ENCODE measurements at regions not wholly inside any gene's neighbourhood (a gene's known extent, or its start where the extent isn't known, plus 50 kb on each side); places are given as distances from the start of the nearest gene placed in this dataset.
"Not testable (repeated sequence)": the region's sequence is repeated elsewhere in the genome, so short reads cannot be mapped to it uniquely, and the experiment has no call there.

GRCh38 chr20:30164389-30164788, 1093.1 kb upstream of the DEFB115 start:
- H3K4me1 Mint-ChIP-seq; ATAC-seq (replicated peaks; ENCODE audit: extremely low read depth, poor library complexity, severe bottlenecking); H3K9me3 Mint-ChIP-seq; H3K27ac Mint-ChIP-seq (ENCODE audit: low read depth); H3K4me3 Mint-ChIP-seq; H3K36me3 Mint-ChIP-seq (ENCODE audit: insufficient read depth); H3K27me3 Mint-ChIP-seq; DNase-seq (ENCODE audit: low spot score in 2 of 2): not testable (repeated sequence)

GRCh38 chr20:30167540-30167939, 1089.9 kb upstream of the DEFB115 start:
- peak overlapping the region; percentile 33 for H3K27ac Mint-ChIP-seq (ENCODE audit: low read depth)
- no peak for DNase-seq (ENCODE audit: low spot score in 2 of 2)
- no peak for ATAC-seq (replicated peaks; ENCODE audit: extremely low read depth, poor library complexity, severe bottlenecking)
- H3K4me1 Mint-ChIP-seq: no peaks in the 10 kb centered on the region
- H3K9me3 Mint-ChIP-seq: no peaks in the 10 kb centered on the region
- H3K36me3 Mint-ChIP-seq (ENCODE audit: insufficient read depth): no peaks in the 10 kb centered on the region
- peak overlapping the region; percentile 1 for H3K4me3 Mint-ChIP-seq
- H3K27me3 Mint-ChIP-seq: no peaks in the 10 kb centered on the region

DNA sequence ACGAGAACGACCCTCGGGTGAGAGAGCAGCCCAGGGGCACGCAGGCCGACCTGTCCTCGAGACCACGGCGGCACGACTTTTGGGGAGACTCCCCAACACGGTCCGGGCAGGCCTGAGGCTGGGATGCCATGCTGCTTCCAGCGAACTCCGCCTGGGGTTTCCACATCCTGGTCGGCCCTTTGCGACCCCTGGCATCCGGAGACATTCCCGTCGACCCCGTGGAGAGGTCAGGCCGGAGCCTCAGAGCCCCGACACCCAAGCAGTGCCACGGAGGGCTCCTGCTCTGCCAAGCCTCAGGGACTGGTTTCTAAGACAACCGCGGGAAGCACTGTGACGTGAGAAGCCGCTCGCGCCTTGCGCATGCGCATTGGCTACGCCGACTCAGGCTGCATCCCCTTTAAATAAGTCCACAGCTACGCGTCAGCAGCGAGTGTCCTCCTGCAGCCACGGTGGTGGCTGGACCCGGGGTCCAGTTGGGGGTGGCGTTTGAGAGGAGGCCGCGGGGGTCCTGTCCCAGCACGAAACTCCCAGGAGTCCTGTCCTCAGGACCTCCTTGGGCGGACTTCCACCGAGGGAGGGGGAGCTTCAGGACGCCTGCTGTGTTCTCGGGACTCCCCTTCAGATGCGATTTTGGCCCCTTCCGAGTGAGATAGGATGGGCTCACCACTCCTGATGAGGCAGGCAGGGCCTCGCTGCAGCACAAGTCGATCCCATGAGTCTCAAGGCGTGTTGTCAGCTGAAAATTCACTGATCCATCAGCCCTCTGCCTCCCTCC, 1089.3 kb upstream of the DEFB115 start:
- ATAC-seq (replicated peaks; ENCODE audit: extremely low read depth, poor library complexity, severe bottlenecking) (no peak), DNase-seq (ENCODE audit: low spot score in 2 of 2) (peak in 1 of 2 donors; percentile 11)
- Mint-ChIP-seq H3K9me3 (no peaks in the 10 kb centered on the region), H3K4me3 (peak overlapping the region; percentile 1), H3K27me3 (no peaks in the 10 kb centered on the region), H3K36me3 (ENCODE audit: insufficient read depth) (no peaks in the 10 kb centered on the region), H3K4me1 (no peaks in the 10 kb centered on the region), H3K27ac (ENCODE audit: low read depth) (peak overlapping the region; percentile 33)

GRCh38 chr20:30168800-30169138, 1088.7 kb upstream of the DEFB115 start:
- Mint-ChIP-seq H3K27ac (ENCODE audit: low read depth) (no peak overlapping the region), H3K27me3 (no peaks in the 10 kb centered on the region)
- ATAC-seq (replicated peaks; ENCODE audit: extremely low read depth, poor library complexity, severe bottlenecking): no peak

GRCh38 chr20:30175681-30176080, 1081.8 kb upstream of the DEFB115 start:
- Mint-ChIP-seq H3K4me3 (no peak overlapping the region), H3K27ac (ENCODE audit: low read depth) (no peak overlapping the region), H3K27me3 (peaks cover 4% of the 10 kb centered on the region), H3K36me3 (ENCODE audit: insufficient read depth) (no peaks in the 10 kb centered on the region), H3K9me3 (no peaks in the 10 kb centered on the region), H3K4me1 (peaks cover 6% of the 10 kb centered on the region)
- DNase-seq (ENCODE audit: low spot score in 2 of 2) (no peak), ATAC-seq (replicated peaks; ENCODE audit: extremely low read depth, poor library complexity, severe bottlenecking) (no peak)

More at GRCh38 chr20:30168800-30169138, 1088.7 kb upstream of the DEFB115 start:
- no peaks in the 10 kb centered on the region for H3K9me3 Mint-ChIP-seq
- no peaks in the 10 kb centered on the region for H3K36me3 Mint-ChIP-seq (ENCODE audit: insufficient read depth)
- H3K4me1 Mint-ChIP-seq: peaks cover 2% of the 10 kb centered on the region
- H3K4me3 Mint-ChIP-seq: peak overlapping the region; percentile 1
- DNase-seq (ENCODE audit: low spot score in 2 of 2): no peak

GRCh38 chr20:30183124-30183523, 1074.3 kb upstream of the DEFB115 start:
- ATAC-seq (replicated peaks; ENCODE audit: extremely low read depth, poor library complexity, severe bottlenecking); H3K4me3 Mint-ChIP-seq; H3K27ac Mint-ChIP-seq (ENCODE audit: low read depth); H3K4me1 Mint-ChIP-seq; H3K36me3 Mint-ChIP-seq (ENCODE audit: insufficient read depth); H3K9me3 Mint-ChIP-seq; DNase-seq (ENCODE audit: low spot score in 2 of 2): not testable (repeated sequence)
- H3K27me3 Mint-ChIP-seq: peaks cover 25% of the 10 kb centered on the region

DNA sequence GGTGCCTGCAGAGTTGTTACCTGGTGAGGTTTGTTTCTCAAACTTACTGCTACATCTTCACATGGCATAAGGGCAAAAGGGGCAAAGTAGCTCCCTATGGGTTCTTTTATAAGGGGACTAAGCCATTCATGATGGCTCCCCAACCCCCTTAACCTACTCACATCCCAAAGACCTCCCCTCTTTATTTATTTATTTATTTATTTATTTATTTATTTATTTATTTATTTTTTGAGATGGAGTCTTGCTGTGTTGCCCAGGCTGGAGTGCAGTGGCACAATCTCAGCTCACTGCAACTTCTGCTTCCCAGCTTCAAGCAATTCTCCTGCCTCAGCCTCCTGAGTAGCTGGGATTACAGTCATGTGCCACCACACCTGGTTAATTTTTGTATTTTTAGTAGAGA, 1065.7 kb upstream of the DEFB115 start:
- not testable (repeated sequence) for H3K27ac Mint-ChIP-seq (ENCODE audit: low read depth); ATAC-seq (replicated peaks; ENCODE audit: extremely low read depth, poor library complexity, severe bottlenecking); H3K36me3 Mint-ChIP-seq (ENCODE audit: insufficient read depth); H3K4me3 Mint-ChIP-seq; H3K9me3 Mint-ChIP-seq; DNase-seq (ENCODE audit: low spot score in 2 of 2); H3K27me3 Mint-ChIP-seq; H3K4me1 Mint-ChIP-seq

GRCh38 chr20:30234477-30234876, 1023.0 kb upstream of the DEFB115 start:
- not testable (repeated sequence) for H3K4me3 Mint-ChIP-seq; H3K4me1 Mint-ChIP-seq; H3K36me3 Mint-ChIP-seq (ENCODE audit: insufficient read depth); DNase-seq (ENCODE audit: low spot score in 2 of 2); ATAC-seq (replicated peaks; ENCODE audit: extremely low read depth, poor library complexity, severe bottlenecking); H3K9me3 Mint-ChIP-seq; H3K27ac Mint-ChIP-seq (ENCODE audit: low read depth)
- peaks cover 13% of the 10 kb centered on the region for H3K27me3 Mint-ChIP-seq

- H3K27me3 Mint-ChIP-seq; H3K27ac Mint-ChIP-seq (ENCODE audit: low read depth); ATAC-seq (replicated peaks; ENCODE audit: extremely low read depth, poor library complexity, severe bottlenecking); H3K4me1 Mint-ChIP-seq; H3K9me3 Mint-ChIP-seq; DNase-seq (ENCODE audit: low spot score in 2 of 2); H3K4me3 Mint-ChIP-seq; H3K36me3 Mint-ChIP-seq (ENCODE audit: insufficient read depth): not testable (repeated sequence)
These were observed 982.4 kb upstream of the DEFB115 start for GRCh38 chr20:30275073-30275472.

DNA sequence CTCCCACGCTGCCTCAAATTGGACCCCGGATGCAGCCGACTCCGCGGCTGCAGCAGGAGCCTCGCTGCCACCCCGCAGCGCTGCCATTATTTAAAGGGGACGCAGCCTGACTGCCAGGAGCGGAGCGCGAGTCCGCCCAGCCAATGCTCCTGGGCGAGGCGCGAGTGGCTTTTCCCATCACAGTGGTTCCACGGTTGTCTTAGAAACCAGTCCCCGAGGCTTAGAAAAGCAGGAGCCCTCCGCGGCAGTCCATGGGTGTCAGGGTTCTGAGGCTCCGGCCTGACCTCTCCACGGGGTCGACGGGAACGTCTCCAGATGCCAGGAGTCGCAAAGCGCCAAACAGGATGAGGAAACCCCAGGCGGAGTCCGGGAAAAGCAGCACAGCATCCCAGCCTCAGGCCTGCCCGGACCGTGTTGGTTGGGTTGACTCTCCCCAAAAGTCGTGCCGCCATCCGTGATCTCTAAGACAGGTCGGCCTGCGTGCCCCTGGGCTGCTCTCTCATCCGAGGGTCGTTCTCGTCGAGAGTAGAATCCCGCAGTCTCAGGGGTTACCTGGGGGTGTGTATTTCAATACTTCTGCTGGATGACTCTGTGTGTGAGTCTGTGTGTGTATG, 975.8 kb upstream of the DEFB115 start:
- no peak overlapping the region for H3K4me3 Mint-ChIP-seq
- DNase-seq (ENCODE audit: low spot score in 2 of 2) (no peak), ATAC-seq (replicated peaks; ENCODE audit: extremely low read depth, poor library complexity, severe bottlenecking) (no peak)
- H3K36me3 Mint-ChIP-seq (ENCODE audit: insufficient read depth): peaks cover 9% of the 10 kb centered on the region
- H3K27me3 Mint-ChIP-seq: no peaks in the 10 kb centered on the region
- peaks cover 4% of the 10 kb centered on the region for H3K9me3 Mint-ChIP-seq
- peaks cover 37% of the 10 kb centered on the region for H3K4me1 Mint-ChIP-seq
- H3K27ac Mint-ChIP-seq (ENCODE audit: low read depth): peak overlapping the region; percentile 88

- peaks cover 46% of the 10 kb centered on the region for H3K4me1 Mint-ChIP-seq
- not testable (repeated sequence) for H3K9me3 Mint-ChIP-seq; H3K27me3 Mint-ChIP-seq; H3K36me3 Mint-ChIP-seq (ENCODE audit: insufficient read depth)
- peak overlapping the region; percentile 85 for H3K4me3 Mint-ChIP-seq
- ATAC-seq (replicated peaks; ENCODE audit: extremely low read depth, poor library complexity, severe bottlenecking) (peak; percentile 74), DNase-seq (ENCODE audit: low spot score in 2 of 2) (peak in 1 of 2 donors; percentile 74)
- H3K27ac Mint-ChIP-seq (ENCODE audit: low read depth): peak overlapping the region; percentile 88
These were observed 973.8 kb upstream of the DEFB115 start for GRCh38 chr20:30283476-30284280.

DNA sequence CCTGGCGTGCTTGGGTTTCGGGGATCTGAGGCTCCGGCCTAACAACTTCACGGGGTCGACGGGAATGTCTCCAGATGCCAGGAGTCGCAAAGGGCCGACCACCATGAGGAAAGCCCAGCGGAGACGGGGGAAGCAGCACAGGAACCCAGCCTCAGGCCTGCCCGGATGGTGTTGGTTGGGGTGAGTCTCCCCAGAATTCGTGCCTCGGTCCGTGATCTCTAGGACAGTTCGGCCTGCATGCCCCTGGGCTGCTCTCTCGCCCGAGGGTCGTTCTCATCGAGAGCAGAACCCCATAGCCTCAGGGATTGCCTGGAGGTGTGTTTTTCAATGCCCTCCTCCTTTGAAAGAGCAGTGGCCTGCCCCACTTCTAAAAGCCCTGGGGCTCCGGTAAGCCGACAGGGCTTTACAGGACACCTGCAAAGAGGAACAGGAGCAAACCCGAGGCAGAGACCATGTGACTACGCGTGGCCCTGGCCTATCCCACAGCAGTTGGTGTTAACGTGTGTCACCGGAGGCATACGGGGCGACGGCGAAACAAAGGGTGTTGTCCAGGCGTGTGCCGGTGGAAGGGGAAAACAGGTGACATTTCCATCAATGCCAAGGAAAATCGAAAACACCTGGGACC, 973.1 kb upstream of the DEFB115 start:
- DNase-seq (ENCODE audit: low spot score in 2 of 2) (no peak), ATAC-seq (replicated peaks; ENCODE audit: extremely low read depth, poor library complexity, severe bottlenecking) (peak; percentile 13)
- peaks cover 13% of the 10 kb centered on the region for H3K36me3 Mint-ChIP-seq (ENCODE audit: insufficient read depth)
- peak overlapping the region; percentile 88 for H3K27ac Mint-ChIP-seq (ENCODE audit: low read depth)
- H3K27me3 Mint-ChIP-seq: no peaks in the 10 kb centered on the region
- peaks cover 53% of the 10 kb centered on the region for H3K4me1 Mint-ChIP-seq
- peak overlapping the region; percentile 85 for H3K4me3 Mint-ChIP-seq
- peaks cover 4% of the 10 kb centered on the region for H3K9me3 Mint-ChIP-seq

All from central memory CD8-positive, alpha-beta T cell (primary cell).